GM18907 (cell line): ENCODE measurements at regions not wholly inside any gene's neighbourhood (a gene's known extent, or its start where the extent isn't known, plus 50 kb on each side); places are given as distances from the start of the nearest gene placed in this dataset.
"Not testable (repeated sequence)": the region's sequence is repeated elsewhere in the genome, so short reads cannot be mapped to it uniquely, and the experiment has no call there.

Experiments
- ATAC-seq: cut with Tn5 transposase; IDR thresholded peaks from one replicate; pipeline ENCODE4 v1.9.1; 2021; ENCODE audit warnings: mild to moderate bottlenecking, moderate library complexity; ENCODE audit not compliant: unreplicated experiment

DNA sequence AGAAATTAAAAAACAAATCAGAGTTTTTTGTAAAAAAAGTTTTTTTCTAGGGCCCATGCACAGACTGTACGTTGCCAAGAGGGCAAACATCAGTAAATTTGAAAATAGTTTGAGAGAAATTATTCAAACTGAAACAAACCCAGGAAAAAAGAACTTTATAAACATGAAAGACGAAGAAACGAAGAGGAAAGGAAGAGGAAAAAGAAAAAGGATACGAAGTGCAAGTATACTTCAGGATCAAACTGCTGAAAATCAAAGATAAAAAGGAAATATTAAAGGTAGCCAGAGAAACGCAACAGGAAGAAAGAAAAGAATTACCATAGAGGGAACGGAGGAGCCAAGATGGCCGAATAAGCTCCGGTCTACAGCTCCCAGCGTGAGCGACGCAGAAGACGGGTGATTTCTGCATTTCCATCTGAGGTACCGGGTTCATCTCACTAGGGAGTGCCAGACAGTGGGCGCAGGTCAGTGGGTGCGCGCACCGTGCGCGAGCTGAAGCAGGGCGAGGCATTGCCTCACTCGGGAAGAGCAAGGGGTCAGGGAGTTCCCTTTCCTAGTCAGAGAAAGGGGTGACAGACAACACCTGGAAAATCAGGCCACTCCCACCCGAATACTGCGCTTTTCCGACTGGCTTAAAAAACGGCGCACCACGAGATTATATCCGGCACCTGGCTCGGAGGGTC is 94.4 kb upstream of the GAS1 start:
- not testable (repeated sequence) for ATAC-seq

DNA sequence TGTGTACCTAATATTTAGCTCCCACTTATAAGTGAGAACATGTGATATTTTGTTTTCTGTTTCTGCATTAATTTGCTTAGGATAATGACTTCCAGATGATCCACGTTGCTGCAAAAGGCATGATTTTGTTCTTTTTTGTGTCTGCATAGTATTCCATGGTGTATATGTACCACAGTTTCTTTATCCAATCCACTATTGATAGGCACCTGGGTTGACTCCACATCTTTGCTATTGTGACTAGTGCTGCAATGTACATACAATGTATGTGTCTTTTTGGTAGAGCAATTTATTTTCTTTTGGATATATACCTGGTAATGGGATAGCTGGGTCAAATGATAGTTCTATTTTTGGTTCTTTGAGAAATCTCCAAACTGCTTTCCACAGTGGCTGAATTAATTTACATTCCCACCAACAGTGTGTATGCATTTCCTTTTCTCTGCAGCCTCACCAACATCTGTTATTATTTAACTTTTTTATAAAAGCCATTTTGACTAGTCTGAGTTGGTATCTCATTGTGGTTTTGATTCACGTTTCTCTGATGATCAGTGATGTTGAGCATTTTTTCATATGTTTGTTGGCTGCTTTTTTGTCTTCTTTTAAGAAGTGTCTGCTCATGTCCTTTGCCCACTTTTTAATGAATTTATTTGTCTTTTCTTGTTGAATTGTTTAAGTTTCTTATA is 102.8 kb upstream of the GAS1 start:
- ATAC-seq: not testable (repeated sequence)

GRCh38 chr9:87054999-87055686 is 107.8 kb upstream of the GAS1 start:
- no peak for ATAC-seq

- ATAC-seq: no peak
Observed at GRCh38 chr9:87059772-87060171, 112.5 kb upstream of the GAS1 start.

- no peak for ATAC-seq
Observed at GRCh38 chr9:87062746-87063145, 115.4 kb upstream of the GAS1 start.

DNA sequence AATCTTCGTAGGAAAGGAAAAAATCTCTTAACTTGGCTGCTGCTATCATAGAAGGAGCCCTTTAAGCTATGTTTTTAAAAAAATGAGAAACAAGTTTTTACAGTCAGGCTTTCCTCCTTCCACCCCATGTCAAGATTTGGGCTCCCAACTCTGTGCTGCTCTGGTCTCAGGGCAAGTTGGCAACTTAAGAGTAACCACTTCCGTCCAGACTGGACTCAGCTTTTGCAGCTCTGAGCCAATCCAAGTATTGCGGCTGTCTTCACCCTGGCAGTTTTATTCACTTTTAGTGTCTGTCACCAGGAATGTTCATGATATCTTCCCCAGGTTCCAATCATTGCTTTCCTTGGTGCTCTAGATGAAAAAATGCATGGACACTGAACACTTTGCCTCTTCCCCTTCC is 115.9 kb upstream of the GAS1 start:
- ATAC-seq: no peak

DNA sequence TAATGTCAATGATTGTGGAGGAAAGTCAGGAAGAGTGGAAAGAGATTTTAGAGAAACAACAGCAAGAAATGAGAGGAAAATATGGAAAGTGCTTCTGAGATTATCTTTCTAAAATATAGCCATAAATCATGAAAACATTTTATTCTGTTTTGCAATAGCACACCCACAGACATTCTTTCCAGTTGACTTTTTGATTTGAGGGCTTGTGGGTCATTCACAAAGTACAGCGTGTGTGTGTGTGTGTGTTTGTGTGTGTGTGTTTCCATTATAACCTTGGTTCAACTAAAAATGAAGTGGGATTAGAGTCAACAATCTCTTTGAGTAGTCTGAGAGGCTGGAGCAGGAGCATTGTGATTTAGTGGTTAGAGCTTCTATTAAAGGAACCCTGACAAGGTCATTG is 116.6 kb upstream of the GAS1 start:
- ATAC-seq: no peak

- ATAC-seq: no peak
Observed at GRCh38 chr9:87064311-87064710, 117.0 kb upstream of the GAS1 start.

- no peak for ATAC-seq
Observed at GRCh38 chr9:87065981-87066380, 118.7 kb upstream of the GAS1 start.

DNA sequence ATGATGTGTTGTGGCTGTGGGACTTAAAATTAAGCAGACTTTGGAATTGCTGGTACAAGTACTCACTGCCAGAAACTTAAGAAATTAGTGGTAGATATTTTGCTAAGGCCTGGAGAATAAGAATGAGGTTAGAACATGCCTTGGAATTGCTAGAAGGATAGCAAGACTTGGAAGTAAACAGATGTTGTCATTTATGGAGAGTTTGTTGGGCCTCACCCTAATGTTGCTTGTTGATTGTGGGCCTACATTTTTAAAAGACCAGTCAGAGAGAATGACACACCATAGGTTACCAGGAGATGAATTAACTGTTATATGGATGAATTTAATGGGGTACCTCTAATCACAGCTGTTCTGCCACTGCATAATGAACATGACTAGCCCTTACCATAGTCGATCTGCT is 120.1 kb upstream of the GAS1 start:
- no peak for ATAC-seq

- no peak for ATAC-seq
Observed at GRCh38 chr9:87068177-87068840, 121.0 kb upstream of the GAS1 start.

GRCh38 chr9:87069690-87070089 is 122.4 kb upstream of the GAS1 start:
- no peak for ATAC-seq

DNA sequence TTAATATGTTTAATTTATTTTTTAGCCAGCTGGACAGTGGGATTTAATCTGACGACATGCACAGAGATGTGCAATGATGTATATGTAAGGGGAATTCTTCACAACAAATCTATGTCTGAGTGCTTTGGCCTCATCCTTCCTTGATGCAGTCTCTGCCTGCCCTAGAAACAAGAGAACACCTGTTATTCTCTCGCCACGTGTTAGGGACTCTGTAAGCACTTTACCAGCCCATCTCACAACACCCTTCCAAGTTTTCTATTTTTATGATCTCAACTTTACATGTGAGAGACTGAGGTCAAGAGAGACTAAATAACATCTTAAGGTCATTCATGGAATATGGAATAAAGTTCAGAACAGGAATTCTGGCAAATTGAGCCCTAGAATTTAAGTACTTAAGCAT is 123.0 kb upstream of the GAS1 start:
- ATAC-seq: no peak

DNA sequence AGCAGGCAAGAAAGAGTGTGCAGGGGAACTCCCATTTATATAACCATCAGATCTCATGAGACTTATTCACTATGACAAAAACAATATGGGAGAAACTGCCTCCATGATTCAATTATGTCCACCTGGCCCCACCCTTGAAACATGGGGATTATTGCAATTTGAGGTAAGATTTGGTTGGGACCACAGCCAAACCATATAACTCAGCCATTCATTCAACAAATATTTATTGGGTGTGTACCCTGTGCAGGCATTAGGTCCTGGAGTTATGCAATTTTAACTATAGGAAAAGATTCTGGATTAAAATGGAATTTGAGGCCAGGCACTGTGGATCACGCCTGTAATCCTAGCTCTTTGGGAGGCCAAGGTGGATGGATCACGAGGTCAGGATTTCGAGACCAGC is 124.2 kb upstream of the GAS1 start:
- no peak for ATAC-seq

- ATAC-seq: no peak
Observed at GRCh38 chr9:87073692-87074091, 126.4 kb upstream of the GAS1 start.

DNA sequence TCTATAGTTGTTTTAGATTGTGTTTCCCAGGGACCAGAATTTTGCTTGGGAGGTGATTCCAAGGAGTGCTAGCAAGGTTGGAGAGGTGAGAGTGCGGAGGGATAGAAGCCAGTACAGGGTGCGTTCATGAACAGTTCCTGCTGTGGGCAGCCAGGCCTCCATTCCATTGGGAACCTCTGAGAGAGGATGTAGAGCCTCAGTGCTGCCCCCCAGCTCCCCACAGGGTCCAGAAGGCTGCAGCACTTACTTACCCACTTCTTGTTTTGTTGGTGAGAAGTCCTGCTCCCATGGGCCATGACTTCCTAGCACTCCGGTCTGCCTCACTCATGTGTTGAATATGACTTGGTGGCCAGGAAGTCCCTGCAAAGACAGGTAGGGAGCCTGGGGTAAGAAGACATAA is 128.2 kb upstream of the GAS1 start:
- no peak for ATAC-seq

DNA sequence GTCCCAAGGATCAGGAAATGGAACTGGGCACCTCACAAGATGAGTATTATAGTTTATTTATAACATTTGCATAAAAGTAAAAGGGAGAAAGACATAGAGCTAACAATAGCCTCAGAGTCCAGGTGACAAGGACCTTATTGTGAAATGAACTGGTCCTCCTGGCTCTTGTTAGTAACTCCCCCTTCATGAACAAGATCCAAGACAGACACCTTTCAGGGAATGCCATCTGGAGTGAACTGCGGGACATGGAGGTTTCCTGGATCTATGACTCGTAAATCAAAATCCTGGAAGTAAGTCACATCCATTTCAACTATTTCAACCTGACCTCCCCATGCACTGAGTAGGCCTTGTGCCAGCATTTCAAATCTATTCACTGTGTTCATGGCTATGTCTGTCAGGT is 129.5 kb upstream of the GAS1 start:
- no peak for ATAC-seq

GRCh38 chr9:87077986-87078385 is 130.7 kb upstream of the GAS1 start:
- ATAC-seq: no peak

DNA sequence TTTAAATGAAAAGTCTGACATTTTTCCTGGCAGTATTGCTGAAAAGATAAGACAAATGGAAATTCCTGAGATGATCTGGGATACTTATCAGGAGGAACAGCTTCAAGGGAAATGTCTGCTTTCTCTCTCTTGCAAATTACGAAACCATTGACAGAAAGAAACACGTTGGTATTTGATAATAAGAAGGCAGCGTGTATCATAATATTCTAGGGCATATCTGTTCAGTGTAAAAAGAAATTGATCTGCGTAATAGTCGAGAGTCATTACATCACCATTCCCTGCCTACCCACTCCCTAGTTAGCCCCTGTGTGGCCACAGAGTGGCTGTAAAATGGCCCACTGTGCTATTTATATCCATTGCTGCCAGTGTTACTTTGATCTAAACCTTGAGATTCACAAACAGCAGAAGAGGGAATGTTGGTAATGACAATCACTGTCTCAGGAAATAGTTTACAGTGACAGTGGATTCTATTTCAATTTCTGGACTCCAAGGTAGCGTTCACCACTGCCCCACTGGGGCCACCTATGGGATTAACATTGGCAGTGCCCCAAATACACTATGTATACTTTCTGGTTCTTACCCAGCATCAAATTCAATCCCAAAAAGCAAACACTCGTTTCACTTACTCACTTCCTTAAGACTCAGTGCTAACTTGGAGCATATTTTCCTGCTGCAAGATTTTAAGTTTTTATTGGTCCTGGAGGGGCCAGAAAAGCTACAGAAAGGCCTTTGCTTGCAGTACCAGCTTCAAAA is 133.4 kb upstream of the GAS1 start:
- no peak for ATAC-seq

DNA sequence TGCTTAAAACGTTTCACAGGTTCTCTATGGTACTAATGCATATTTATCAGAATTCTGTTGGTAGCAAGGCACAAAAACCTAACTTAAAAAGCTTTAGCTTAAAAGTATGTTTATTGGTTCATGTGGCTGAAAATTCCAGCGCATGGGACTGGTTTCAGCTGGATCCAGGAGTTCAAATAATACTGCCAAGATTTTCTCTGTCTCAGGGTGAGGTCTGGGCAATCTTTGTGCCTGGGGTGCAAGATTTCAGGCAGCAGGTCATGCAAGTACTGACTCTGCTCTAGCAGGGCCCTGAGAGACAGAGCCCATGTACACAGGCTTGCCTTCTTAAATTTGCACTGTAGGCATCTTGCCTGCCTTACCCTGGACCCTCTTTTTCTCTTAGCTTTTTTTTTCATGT is 134.2 kb upstream of the GAS1 start:
- ATAC-seq: no peak

- no peak for ATAC-seq
Observed at GRCh38 chr9:87083986-87084385, 136.7 kb upstream of the GAS1 start.
